ENCODE measurements at regions not wholly inside any gene's neighbourhood (a gene's known extent, or its start where the extent isn't known, plus 50 kb on each side); places are given as distances from the start of the nearest gene placed in this dataset.

- Histone ChIP-seq H3K27ac (ENCODE audit: low read length) (no peak overlapping the region), H3K9me3 (replicated peaks; ENCODE audit: insufficient read depth, low read length) (no peaks in the 10 kb centered on the region), H3K9ac (ENCODE audit: low read length) (no peak overlapping the region), H4K20me1 (ENCODE audit: insufficient read depth, low read length) (no peaks in the 10 kb centered on the region), H3K9me2 (replicated peaks; ENCODE audit: insufficient read depth, low read length) (no peaks in the 10 kb centered on the region), H3F3A (ENCODE audit: insufficient read depth, low read length) (no peaks in the 10 kb centered on the region), H3K4me3 (ENCODE audit: low read length) (no peak overlapping the region), H3K4me1 (ENCODE audit: low read length) (no peaks in the 10 kb centered on the region), H3K36me3 (replicated peaks; ENCODE audit: insufficient read depth, low read length) (no peaks in the 10 kb centered on the region), H2AFZ (ENCODE audit: low read length) (no peak overlapping the region), H3K79me2 (ENCODE audit: low read length) (no peaks in the 10 kb centered on the region), H3K4me2 (ENCODE audit: low read depth, low read length) (no peak overlapping the region), H3K27me3 (replicated peaks; ENCODE audit: insufficient read depth, low read length) (no peaks in the 10 kb centered on the region)
- no peak for DNase-seq
- no peak for TF ChIP-seq EZH2phosphoT487 (IDR thresholded peaks at IDR 0.05; ENCODE audit: low read length)
- TF ChIP-seq CTCF (IDR thresholded peaks at IDR 0.05; ENCODE audit: low read length) = no peak
- TF ChIP-seq EZH2 (optimal IDR thresholded peaks at IDR 0.05; ENCODE audit: low read depth, low read length) = no peak
These were observed 346.8 kb downstream of the TRIM36 start for GRCh38 chr5:114822863-114823262.

- H3K27me3 ChIP-seq (replicated peaks; ENCODE audit: insufficient read depth, low read length) = no peaks in the 10 kb centered on the region
- H2AFZ ChIP-seq (ENCODE audit: low read length) = no peak overlapping the region
- no peak overlapping the region for H3K9ac ChIP-seq (ENCODE audit: low read length)
- H3K36me3 ChIP-seq (replicated peaks; ENCODE audit: insufficient read depth, low read length) = no peaks in the 10 kb centered on the region
- H3F3A ChIP-seq (ENCODE audit: insufficient read depth, low read length) = no peaks in the 10 kb centered on the region
- no peak overlapping the region for H3K4me2 ChIP-seq (ENCODE audit: low read depth, low read length)
- no peaks in the 10 kb centered on the region for H3K4me1 ChIP-seq (ENCODE audit: low read length)
- no peaks in the 10 kb centered on the region for H4K20me1 ChIP-seq (ENCODE audit: insufficient read depth, low read length)
- H3K27ac ChIP-seq (ENCODE audit: low read length) = no peak overlapping the region
- DNase-seq = no peak
- no peaks in the 10 kb centered on the region for H3K9me3 ChIP-seq (replicated peaks; ENCODE audit: insufficient read depth, low read length)
- no peaks in the 10 kb centered on the region for H3K9me2 ChIP-seq (replicated peaks; ENCODE audit: insufficient read depth, low read length)
- no peak overlapping the region for H3K4me3 ChIP-seq (ENCODE audit: low read length)
- TF ChIP-seq EZH2 (optimal IDR thresholded peaks at IDR 0.05; ENCODE audit: low read depth, low read length) (no peak), CTCF (IDR thresholded peaks at IDR 0.05; ENCODE audit: low read length) (no peak), EZH2phosphoT487 (IDR thresholded peaks at IDR 0.05; ENCODE audit: low read length) (no peak)
- H3K79me2 ChIP-seq (ENCODE audit: low read length) = no peaks in the 10 kb centered on the region
These were observed 347.3 kb downstream of the TRIM36 start for GRCh38 chr5:114822436-114822835.

- Histone ChIP-seq H3K9ac (ENCODE audit: low read length) (no peak overlapping the region), H3K4me3 (ENCODE audit: low read length) (no peak overlapping the region), H3K4me2 (ENCODE audit: low read depth, low read length) (no peak overlapping the region)
These were observed 379.3 kb downstream of the TRIM36 start for GRCh38 chr5:114790403-114790792.

More at GRCh38 chr5:114790403-114790792, 379.3 kb downstream of the TRIM36 start:
- Histone ChIP-seq H3K9me2 (replicated peaks; ENCODE audit: insufficient read depth, low read length) (no peaks in the 10 kb centered on the region), H3K4me1 (ENCODE audit: low read length) (no peaks in the 10 kb centered on the region), H4K20me1 (ENCODE audit: insufficient read depth, low read length) (no peaks in the 10 kb centered on the region), H3K9me3 (replicated peaks; ENCODE audit: insufficient read depth, low read length) (no peaks in the 10 kb centered on the region), H3K27ac (ENCODE audit: low read length) (no peak overlapping the region), H3F3A (ENCODE audit: insufficient read depth, low read length) (no peaks in the 10 kb centered on the region), H3K27me3 (replicated peaks; ENCODE audit: insufficient read depth, low read length) (no peaks in the 10 kb centered on the region), H3K79me2 (ENCODE audit: low read length) (no peaks in the 10 kb centered on the region), H2AFZ (ENCODE audit: low read length) (no peak overlapping the region), H3K36me3 (replicated peaks; ENCODE audit: insufficient read depth, low read length) (no peaks in the 10 kb centered on the region)
- no peak for TF ChIP-seq CTCF (IDR thresholded peaks at IDR 0.05; ENCODE audit: low read length)
- no peak for TF ChIP-seq EZH2phosphoT487 (IDR thresholded peaks at IDR 0.05; ENCODE audit: low read length)
- no peak for TF ChIP-seq EZH2 (optimal IDR thresholded peaks at IDR 0.05; ENCODE audit: low read depth, low read length)
- no peak for DNase-seq
